ENCODE measurements at regions not wholly inside any gene's neighbourhood (a gene's known extent, or its start where the extent isn't known, plus 50 kb on each side); places are given as distances from the start of the nearest gene placed in this dataset.

- no peak for DNase-seq (ENCODE audit: low read depth)
- TF ChIP-seq CTCF (IDR thresholded peaks at IDR 0.05; ENCODE audit: insufficient read depth, low read length, poor library complexity, severe bottlenecking): no peak
- H3K4me3 ChIP-seq (ENCODE audit: low read depth, low read length): no peak overlapping the region
- no peaks in the 10 kb centered on the region for H3K27me3 ChIP-seq (ENCODE audit: control insufficient read depth, insufficient read depth, low read length)
- H3K36me3 ChIP-seq (ENCODE audit: control insufficient read depth, insufficient read depth, low read length): no peaks in the 10 kb centered on the region
Observed at GRCh38 chr6:142548566-142548965, 246.8 kb downstream of the ADGRG6 start.

DNA sequence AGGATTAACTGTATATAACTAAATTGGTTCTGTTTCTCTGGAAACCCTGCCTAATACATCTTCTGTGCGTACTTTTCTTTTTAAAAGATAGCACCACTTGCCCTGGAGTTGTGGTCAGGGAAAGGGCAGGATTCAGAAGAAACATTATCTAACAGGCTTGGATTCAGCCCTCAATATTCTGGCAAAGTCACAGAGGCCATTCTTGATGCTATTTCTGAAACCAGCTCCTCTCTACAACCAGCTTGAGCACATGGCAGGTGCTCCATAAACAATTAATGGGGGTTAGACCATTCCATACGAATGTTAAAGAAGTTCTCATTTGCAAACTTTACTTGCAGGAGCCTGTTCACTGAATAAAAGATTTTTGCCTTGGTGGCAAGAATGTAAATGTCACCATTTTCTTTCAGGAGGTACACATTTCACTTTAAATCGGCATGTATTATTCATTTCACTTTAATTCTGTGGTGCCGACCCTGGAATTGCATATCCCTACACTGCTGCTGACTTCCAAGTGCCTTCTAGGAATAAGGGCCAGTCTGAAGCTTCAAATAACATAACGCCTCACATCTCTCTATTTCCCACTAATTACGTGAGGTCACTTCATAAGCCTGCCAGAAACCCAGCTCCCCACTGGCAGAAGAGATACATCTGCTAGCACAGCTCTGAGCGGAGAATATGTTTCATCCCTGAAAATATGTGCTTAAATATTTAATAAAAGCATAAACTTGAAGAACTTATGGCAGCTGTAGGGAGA, 248.7 kb downstream of the ADGRG6 start:
- Histone ChIP-seq H3K4me3 (ENCODE audit: low read depth, low read length) (no peak overlapping the region), H3K27me3 (ENCODE audit: control insufficient read depth, insufficient read depth, low read length) (no peaks in the 10 kb centered on the region), H3K36me3 (ENCODE audit: control insufficient read depth, insufficient read depth, low read length) (no peaks in the 10 kb centered on the region)
- DNase-seq (ENCODE audit: low read depth): no peak
- no peak for TF ChIP-seq CTCF (IDR thresholded peaks at IDR 0.05; ENCODE audit: insufficient read depth, low read length, poor library complexity, severe bottlenecking)

DNA sequence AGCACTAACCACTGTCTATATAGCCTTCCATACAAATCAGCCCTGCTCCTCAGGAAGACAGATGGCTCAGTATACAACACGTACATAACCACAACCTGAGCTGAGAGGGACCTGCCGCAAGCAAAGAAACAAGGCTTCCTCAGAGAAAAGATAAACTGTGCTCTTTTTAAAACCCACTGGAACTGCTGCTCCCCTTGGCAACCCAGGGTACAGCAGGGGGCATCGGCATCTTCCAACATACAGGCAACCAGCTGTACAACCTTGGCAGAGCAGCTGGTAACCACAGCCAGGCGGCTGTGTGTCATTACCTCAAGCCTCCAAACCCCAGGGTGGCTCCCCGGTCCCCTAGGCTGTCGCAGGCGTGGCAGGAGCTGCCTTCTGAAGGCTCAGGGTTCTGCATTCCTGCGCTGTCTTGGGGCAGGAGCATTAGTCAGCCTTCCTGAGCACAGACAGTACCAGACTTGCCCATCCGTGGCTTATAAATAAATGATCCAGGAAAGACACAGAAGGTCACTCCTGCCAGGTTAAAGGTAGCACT, 249.5 kb downstream of the ADGRG6 start:
- Histone ChIP-seq H3K36me3 (ENCODE audit: control insufficient read depth, insufficient read depth, low read length) (no peaks in the 10 kb centered on the region), H3K4me3 (ENCODE audit: low read depth, low read length) (no peak overlapping the region), H3K27me3 (ENCODE audit: control insufficient read depth, insufficient read depth, low read length) (no peaks in the 10 kb centered on the region)
- peak; percentile 35 for DNase-seq (ENCODE audit: low read depth)
- TF ChIP-seq CTCF (IDR thresholded peaks at IDR 0.05; ENCODE audit: insufficient read depth, low read length, poor library complexity, severe bottlenecking): peak; percentile 33

DNA sequence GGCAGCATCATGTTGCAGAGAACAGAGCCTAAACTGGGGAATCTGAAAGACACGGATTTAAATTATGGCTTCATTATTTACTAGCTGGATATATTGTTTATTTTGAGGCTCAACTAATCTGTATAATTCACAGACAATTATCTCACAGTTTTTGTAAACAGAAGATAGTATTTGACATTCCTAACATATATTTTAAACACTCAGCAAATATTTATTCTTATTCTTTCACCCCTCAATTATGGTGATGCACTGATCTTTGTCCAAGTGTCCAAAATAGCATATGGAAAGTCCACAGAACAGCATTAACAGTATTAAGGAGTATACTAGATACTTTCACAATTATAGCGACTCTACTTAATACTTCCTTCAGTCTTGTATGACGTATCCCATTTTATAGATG, 257.0 kb downstream of the ADGRG6 start:
- DNase-seq (ENCODE audit: low read depth): no peak
- Histone ChIP-seq H3K27me3 (ENCODE audit: control insufficient read depth, insufficient read depth, low read length) (no peaks in the 10 kb centered on the region), H3K4me3 (ENCODE audit: low read depth, low read length) (no peak overlapping the region), H3K36me3 (ENCODE audit: control insufficient read depth, insufficient read depth, low read length) (no peaks in the 10 kb centered on the region)
- no peak for TF ChIP-seq CTCF (IDR thresholded peaks at IDR 0.05; ENCODE audit: insufficient read depth, low read length, poor library complexity, severe bottlenecking)

DNA sequence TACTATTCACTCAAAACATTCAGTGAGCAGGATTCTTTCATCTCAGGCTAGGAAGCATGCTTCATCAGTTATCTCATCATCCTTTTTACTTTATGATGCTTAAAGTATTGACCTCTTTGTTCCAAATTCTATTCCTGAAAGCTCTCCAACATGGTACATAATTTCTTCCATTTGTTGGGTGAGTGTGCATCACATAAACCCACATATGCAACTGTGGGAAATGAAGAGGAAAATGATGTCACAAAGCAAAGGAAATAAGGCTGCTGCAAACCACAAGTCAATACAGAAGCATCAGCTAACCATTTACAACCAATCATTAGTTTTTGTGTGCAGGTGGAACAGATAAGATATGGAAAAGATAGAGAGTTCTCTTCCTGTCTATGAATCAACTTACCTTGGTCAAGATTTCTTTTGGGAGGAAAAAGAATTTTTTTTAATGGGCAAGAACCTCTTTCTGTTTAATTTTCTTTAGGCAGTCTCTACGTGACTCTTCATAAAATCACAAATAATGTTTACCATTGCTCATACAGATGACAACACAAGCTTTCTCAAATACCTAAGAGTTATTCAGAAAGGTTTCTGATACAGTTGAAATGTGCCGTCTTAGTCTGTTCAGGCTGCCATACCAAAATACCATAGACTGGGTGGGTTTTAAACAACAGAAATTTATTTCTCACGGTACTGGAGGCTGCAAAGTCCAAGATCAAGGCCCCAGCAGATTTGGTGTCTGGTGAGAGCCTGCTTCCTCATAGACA, 259.9 kb downstream of the ADGRG6 start:
- Histone ChIP-seq H3K36me3 (ENCODE audit: control insufficient read depth, insufficient read depth, low read length) (no peaks in the 10 kb centered on the region), H3K4me3 (ENCODE audit: low read depth, low read length) (no peak overlapping the region), H3K27me3 (ENCODE audit: control insufficient read depth, insufficient read depth, low read length) (no peaks in the 10 kb centered on the region)
- TF ChIP-seq CTCF (IDR thresholded peaks at IDR 0.05; ENCODE audit: insufficient read depth, low read length, poor library complexity, severe bottlenecking): no peak
- DNase-seq (ENCODE audit: low read depth): no peak
